Ovary (tissue), 3 donors: ENCODE measurements at regions not wholly inside any gene's neighbourhood (a gene's known extent, or its start where the extent isn't known, plus 50 kb on each side); places are given as distances from the start of the nearest gene placed in this dataset.

Experiments
- EP300 ChIP-seq: sonication (generic); formaldehyde crosslinking; IDR thresholded peaks from one replicate; pipeline ENCODE4 v1.6.1; 2017; ENCODE audit warnings: antibody characterized with exemption
- TF ChIP-seq, protein P1 (sequence below), 3 donors: fragments of 450-650 bp in 2 of 3; fragments of 200-600 bp in 1 of 3; IDR thresholded peaks; one replicate each; pipeline versions ENCODE4 v1.5.1 to v1.8.0; 2016 to 2022; ENCODE audit warnings: antibody characterized with exemption in 3 of 3, mild to moderate bottlenecking in 1 of 3
- donor health status: DM: no; HTN: no; CAD: no.

DNA sequence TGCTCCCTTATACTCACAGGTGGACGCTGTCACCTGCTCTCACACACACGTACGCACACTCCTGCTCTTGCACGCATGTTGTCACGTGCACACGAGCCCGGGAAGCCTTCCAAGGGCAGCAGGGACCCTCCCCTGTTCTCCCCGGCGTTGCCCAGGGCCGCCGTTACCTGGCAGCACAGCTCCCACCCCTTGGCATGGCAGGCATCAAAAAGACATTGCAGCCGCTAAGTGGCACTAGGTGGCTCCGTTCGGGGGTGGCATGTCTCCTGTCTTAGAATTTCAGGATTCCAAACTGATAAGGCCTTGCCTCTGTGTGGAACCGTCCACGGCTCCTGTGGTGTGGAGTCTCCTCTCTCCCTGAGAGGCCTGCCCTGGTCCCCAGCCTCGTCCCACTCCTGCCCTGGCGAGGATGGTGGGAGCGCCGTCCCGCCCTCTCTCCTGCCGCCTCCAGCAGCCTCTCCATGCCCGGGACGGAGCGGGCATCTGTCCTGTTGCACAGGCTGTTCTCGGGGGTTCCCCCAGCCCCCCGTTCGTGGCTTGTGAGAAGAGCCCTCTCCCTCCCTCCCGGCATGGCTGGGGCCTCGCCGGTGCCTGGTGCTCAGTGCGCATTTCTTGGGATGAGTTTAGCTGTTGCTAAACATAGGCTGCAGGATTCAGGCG, 126.7 kb upstream of the GSE1 start:
- TF ChIP-seq, protein P1, sequence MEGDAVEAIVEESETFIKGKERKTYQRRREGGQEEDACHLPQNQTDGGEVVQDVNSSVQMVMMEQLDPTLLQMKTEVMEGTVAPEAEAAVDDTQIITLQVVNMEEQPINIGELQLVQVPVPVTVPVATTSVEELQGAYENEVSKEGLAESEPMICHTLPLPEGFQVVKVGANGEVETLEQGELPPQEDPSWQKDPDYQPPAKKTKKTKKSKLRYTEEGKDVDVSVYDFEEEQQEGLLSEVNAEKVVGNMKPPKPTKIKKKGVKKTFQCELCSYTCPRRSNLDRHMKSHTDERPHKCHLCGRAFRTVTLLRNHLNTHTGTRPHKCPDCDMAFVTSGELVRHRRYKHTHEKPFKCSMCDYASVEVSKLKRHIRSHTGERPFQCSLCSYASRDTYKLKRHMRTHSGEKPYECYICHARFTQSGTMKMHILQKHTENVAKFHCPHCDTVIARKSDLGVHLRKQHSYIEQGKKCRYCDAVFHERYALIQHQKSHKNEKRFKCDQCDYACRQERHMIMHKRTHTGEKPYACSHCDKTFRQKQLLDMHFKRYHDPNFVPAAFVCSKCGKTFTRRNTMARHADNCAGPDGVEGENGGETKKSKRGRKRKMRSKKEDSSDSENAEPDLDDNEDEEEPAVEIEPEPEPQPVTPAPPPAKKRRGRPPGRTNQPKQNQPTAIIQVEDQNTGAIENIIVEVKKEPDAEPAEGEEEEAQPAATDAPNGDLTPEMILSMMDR (IDR thresholded peaks at IDR 0.05), result no peak
- no peak for TF ChIP-seq EP300
